ENCODE measurements at regions not wholly inside any gene's neighbourhood (a gene's known extent, or its start where the extent isn't known, plus 50 kb on each side); places are given as distances from the start of the nearest gene placed in this dataset.
A peak's percentile ranks its signal among the peaks of the same experiment; 100 is the strongest.

DNA sequence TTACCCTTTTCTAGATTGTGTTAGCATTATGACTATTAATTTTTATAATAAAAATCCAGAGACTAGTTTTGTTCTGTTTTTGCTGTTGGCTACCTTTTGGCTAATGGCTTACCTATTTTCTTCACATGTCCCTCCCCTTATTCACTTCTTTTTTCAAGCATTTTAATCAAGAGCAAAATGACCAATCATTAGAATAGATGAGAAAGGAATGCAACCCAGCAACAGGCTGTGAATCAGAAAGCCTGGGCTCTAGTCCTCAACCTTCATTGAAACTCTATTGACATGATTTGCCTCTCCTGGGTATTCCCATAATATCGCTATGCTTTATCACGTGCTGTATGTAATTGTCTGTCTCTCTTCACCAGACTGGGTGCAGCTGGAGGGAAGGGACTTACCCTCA is 370.1 kb downstream of the IRS1 start:
- H3K9me3 Mint-ChIP-seq = no peaks in the 10 kb centered on the region
- DNase-seq = no peak
- H3K4me1 Mint-ChIP-seq = peaks cover 2 to 7% (median 5%) of the 10 kb centered on the region in 3 donors
- H3K27ac Mint-ChIP-seq = no peak overlapping the region
- ATAC-seq (ENCODE audit: low read depth in 2 of 2) = no peak
- H3K27me3 Mint-ChIP-seq = peaks cover 5 to 25% (median 22%) of the 10 kb centered on the region in 3 donors
- H3K4me3 Mint-ChIP-seq = no peak overlapping the region
- H3K36me3 Mint-ChIP-seq = no peaks in the 10 kb centered on the region

DNA sequence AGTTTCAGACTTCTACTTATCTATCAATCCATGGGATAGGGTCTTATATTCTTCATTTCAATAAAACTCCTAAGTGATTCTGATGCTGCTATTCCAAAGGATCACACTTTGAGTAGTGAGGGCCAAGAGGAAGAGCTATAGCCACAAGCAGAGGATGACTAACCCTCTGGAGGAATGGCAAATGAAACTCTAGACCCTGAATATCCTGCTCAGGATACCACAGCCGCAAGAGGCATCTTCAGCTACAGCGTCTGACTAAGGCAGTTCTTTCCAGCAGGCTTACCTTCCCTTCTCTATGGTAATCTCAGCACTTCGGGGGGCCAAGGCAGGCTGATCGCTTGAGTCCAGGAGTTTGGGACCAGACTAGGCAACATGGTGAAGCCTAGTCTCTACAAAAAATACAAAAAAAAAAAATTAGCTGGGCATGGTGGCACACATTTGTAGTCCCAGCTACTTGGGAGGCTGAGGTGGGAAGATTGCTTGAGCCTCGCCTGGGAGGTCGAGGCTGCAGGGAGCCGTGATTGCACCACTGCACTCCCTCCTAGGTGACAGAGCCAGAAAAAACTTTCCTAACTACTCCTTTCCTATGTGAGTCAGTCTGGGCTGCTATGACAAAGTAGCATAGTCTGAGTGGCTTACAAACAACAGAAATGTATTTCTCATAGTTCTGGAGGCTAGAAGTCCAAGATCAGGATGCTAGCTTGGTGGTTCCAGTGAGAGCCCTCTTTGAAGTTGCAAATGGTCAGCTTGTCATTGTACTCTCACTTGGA is 371.9 kb downstream of the IRS1 start:
- Mint-ChIP-seq H3K27me3 (peaks cover 5 to 26% (median 18%) of the 10 kb centered on the region in 3 donors), H3K4me1 (peaks cover 14 to 19% (median 16%) of the 10 kb centered on the region in 3 donors), H3K36me3 (no peaks in the 10 kb centered on the region), H3K27ac (no peak overlapping the region), H3K9me3 (no peaks in the 10 kb centered on the region), H3K4me3 (no peak overlapping the region)
- DNase-seq (no peak), ATAC-seq (ENCODE audit: low read depth in 2 of 2) (no peak)

DNA sequence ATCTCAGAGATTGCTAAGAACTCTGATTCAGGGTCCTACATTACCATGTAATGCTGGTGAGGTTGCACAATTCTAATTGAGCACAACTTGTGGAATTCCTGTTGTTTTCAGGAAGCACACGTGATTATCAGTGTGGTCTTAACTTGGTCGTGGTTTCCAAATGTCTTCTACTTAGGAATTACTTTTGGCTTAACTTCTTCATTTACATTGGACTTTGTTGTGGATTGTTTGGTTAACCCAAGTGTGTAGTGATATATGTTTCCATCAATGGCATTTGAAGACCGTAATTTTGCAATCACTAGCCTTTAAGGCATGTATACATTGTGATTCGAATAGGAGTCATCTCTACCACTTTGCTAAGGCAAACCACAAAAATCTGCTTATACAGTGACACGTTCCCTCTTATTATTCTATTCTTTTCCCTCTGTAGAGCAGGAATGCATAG is 373.3 kb downstream of the IRS1 start:
- ATAC-seq (ENCODE audit: low read depth in 2 of 2) (no peak), DNase-seq (no peak)
- H3K9me3 Mint-ChIP-seq = no peaks in the 10 kb centered on the region
- no peak overlapping the region for H3K4me3 Mint-ChIP-seq
- H3K36me3 Mint-ChIP-seq = no peaks in the 10 kb centered on the region
- peaks cover 14 to 19% (median 16%) of the 10 kb centered on the region in 3 donors for H3K4me1 Mint-ChIP-seq
- no peak overlapping the region for H3K27ac Mint-ChIP-seq
- H3K27me3 Mint-ChIP-seq = peaks cover 5 to 21% (median 12%) of the 10 kb centered on the region in 3 donors

DNA sequence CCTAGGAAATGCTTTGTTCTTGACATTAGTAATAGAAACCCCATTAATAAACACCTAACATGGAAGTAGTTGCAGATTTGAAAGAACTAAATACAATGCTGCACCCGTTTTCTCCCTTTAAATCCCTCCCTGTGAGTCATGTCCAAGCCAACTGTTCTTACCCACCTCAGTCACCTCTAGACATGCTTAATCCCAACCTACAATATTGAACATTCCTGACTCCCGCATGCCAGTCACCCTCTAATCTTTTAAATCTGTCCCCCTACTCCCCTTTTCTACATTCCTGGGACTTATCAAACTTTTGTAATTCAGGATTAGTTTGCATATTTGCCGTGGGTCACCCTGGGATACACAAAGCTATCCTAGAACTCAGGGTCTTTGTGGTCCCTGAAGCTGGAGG is 374.6 kb downstream of the IRS1 start:
- peaks cover 14 to 19% (median 16%) of the 10 kb centered on the region in 3 donors for H3K4me1 Mint-ChIP-seq
- peak overlapping the region in 2 of 6 donors; percentile 49 to 85 for H3K27ac Mint-ChIP-seq
- no peaks in the 10 kb centered on the region for H3K9me3 Mint-ChIP-seq
- DNase-seq (no peak), ATAC-seq (ENCODE audit: low read depth in 2 of 2) (no peak)
- H3K27me3 Mint-ChIP-seq = peaks cover 0 to 14% (median 4%) of the 10 kb centered on the region in 3 donors
- peak overlapping the region in 1 of 8 donors; percentile 19 for H3K4me3 Mint-ChIP-seq
- H3K36me3 Mint-ChIP-seq = no peaks in the 10 kb centered on the region

DNA sequence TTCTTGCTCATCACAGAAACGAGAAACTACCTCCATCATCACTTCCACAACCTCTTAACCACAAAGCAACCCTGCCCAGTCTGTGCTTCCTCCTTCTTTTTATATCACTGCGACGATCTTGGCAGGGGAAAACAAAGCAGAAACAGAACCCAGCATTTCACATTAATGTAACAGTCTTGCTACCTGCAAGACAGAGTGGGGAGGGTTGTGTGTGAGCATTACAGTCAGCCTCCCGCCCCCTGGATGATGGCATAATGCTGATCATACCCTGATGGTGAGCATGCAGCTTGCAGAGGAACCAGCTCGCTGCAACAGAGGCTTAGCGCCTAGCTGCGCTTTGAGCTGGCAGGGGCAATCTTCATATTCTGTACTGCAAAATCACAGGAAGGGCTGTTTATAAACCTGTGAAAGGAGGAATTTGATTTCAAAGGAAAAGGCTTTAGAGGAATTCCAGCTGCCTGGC is 376.1 kb downstream of the IRS1 start:
- Mint-ChIP-seq H3K27ac (peak overlapping the region; percentile 0 to 85 (median 28)), H3K36me3 (no peaks in the 10 kb centered on the region), H3K4me1 (peaks cover 14 to 19% (median 16%) of the 10 kb centered on the region in 3 donors), H3K4me3 (peak overlapping the region; percentile 4 to 85 (median 60)), H3K27me3 (peaks cover 0 to 10% (median 0%) of the 10 kb centered on the region in 3 donors), H3K9me3 (no peaks in the 10 kb centered on the region)
- DNase-seq (peak; percentile 37), ATAC-seq (ENCODE audit: low read depth in 2 of 2) (peak; percentile 93)

DNA sequence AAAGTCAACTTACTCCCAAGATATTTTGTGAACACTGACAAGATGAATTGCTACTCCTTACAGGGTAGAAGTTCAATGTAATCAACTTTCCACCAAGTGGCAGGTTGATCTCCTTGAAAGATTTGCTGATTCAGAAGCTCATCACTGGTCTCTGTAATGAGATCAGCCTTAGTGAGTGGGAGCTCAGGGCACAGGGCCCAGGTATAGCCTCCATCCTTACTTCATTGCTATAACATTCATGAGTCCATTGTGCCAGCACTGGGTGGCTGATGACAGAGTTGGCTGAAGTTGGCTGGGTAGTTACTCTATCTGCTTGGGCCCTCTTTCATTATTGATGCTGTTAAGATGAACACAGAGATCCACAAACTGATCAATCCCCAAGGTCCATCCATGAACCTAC is 379.0 kb downstream of the IRS1 start:
- Mint-ChIP-seq H3K9me3 (no peaks in the 10 kb centered on the region), H3K27me3 (peaks cover 0 to 10% (median 0%) of the 10 kb centered on the region in 3 donors), H3K4me1 (peaks cover 14 to 19% (median 16%) of the 10 kb centered on the region in 3 donors), H3K4me3 (peak overlapping the region in 1 of 8 donors; percentile 20), H3K36me3 (no peaks in the 10 kb centered on the region), H3K27ac (peak overlapping the region in 2 of 6 donors; percentile 21 to 34)
- ATAC-seq (ENCODE audit: low read depth in 2 of 2) (no peak), DNase-seq (no peak)

DNA sequence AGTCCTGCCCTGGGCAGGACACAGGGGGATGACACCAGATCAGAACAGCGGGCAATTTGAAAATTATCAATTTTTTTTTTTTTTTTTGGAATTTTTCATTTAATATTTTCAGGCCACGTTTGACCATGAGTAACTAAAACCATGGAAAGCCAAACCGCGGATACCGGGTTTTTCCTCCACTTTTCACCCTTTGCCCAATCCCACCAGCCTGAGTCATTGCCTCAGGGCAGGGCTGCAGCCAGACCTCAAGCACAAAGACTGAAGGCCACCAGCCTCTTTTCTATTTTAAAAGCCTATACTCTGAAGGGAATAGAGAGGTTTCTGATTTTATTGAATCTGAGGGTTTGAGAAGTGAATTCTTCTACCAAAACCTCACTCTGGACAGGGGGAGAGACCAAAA is 381.1 kb downstream of the IRS1 start:
- H3K4me3 Mint-ChIP-seq = no peak overlapping the region
- H3K27me3 Mint-ChIP-seq = peaks cover 0 to 8% (median 4%) of the 10 kb centered on the region in 3 donors
- no peak overlapping the region for H3K27ac Mint-ChIP-seq
- H3K36me3 Mint-ChIP-seq = no peaks in the 10 kb centered on the region
- no peaks in the 10 kb centered on the region for H3K9me3 Mint-ChIP-seq
- ATAC-seq (ENCODE audit: low read depth in 2 of 2) (no peak), DNase-seq (no peak)
- H3K4me1 Mint-ChIP-seq = peaks cover 4 to 7% (median 5%) of the 10 kb centered on the region in 3 donors

DNA sequence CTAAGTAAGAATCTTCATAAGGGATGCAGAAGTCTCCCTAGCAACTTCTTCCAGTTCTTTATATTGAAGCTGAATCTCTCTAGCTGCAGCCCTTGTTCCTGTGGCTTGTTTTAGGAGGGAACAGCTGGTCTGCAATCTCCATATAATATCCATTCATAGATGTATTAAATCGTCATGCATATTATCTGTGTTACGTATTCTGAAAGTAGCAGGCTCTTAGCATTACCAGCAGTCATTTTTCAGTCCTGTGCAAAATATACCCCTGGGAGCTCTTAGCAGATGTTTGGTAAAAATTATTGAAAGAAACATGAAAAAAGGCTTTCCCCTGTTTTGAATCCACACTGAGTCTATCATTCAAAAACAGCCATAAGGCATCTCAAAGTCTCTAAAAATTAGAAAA is 385.3 kb downstream of the IRS1 start:
- H3K4me1 Mint-ChIP-seq = no peaks in the 10 kb centered on the region
- no peak overlapping the region for H3K4me3 Mint-ChIP-seq
- H3K27me3 Mint-ChIP-seq = peaks cover 8 to 14% (median 8%) of the 10 kb centered on the region in 3 donors
- ATAC-seq (ENCODE audit: low read depth in 2 of 2) (no peak), DNase-seq (no peak)
- H3K9me3 Mint-ChIP-seq = no peaks in the 10 kb centered on the region
- no peaks in the 10 kb centered on the region for H3K36me3 Mint-ChIP-seq
- H3K27ac Mint-ChIP-seq = no peak overlapping the region

DNA sequence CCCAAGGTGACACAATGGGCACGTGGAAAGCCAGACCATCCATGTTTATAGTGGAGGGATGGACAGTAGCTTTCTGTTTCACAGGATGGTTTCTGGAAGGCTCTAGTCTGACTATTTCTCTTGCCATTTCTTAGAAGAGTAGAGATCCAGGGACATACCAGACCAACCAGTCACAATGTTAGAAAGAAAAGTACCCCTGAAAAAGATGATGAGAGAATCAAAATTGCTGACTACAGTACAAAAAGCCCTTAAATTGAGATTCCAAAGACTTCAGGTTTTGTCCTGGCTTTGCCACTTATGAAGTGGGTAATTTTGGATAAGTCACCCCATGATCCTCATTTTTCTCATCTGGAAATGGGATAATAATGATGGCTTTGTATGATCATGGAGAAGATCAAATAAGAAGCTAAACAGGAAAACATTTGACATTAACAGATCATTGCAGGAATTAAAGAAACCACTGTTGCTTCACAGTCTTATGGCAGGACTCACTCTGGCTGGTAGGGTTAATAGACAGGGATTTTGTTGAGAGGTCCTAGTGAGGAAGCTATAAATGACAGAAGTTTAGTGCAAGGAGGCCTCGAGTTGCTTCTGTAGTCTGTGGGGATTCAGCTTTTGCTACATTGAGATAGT is 386.0 kb downstream of the IRS1 start:
- DNase-seq (no peak), ATAC-seq (ENCODE audit: low read depth in 2 of 2) (no peak)
- Mint-ChIP-seq H3K4me1 (no peaks in the 10 kb centered on the region), H3K9me3 (no peaks in the 10 kb centered on the region), H3K27ac (no peak overlapping the region), H3K4me3 (no peak overlapping the region), H3K27me3 (peaks cover 15% of the 10 kb centered on the region in 3 donors), H3K36me3 (no peaks in the 10 kb centered on the region)

DNA sequence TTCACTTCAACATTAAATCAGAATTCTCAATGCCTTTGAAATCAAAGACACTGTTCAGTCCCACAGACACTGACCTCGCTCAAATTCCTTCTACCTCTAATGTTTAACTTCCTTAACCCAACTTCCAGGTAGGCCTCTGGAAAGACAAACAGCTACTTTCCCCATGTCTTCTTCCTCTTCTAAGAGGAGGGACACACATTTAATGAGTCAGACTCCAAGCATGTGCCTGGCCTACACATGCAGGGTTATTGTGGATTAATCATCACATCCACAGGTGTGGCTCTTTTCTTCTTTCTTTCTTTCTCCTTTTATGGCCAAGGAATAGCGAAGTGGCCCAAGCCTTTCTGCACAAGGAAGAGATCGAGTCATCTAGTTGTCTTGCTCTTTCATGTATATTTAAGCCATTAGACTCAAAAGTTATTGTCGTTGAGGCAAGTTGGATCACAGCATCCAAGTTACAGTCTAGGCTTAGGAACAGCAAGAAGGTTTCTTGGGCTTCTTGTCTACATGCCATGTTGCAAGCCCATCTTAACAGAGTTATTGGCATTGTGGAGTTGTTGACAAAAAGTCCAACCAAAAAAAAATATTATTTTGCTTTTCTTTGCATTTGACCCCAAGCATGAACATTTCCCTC is 387.8 kb downstream of the IRS1 start:
- Mint-ChIP-seq H3K4me3 (no peak overlapping the region), H3K4me1 (peaks cover 0 to 2% (median 0%) of the 10 kb centered on the region in 3 donors), H3K27me3 (peaks cover 15 to 16% (median 15%) of the 10 kb centered on the region in 3 donors), H3K27ac (no peak overlapping the region), H3K9me3 (no peaks in the 10 kb centered on the region), H3K36me3 (no peaks in the 10 kb centered on the region)
- ATAC-seq (ENCODE audit: low read depth in 2 of 2) (no peak), DNase-seq (no peak)

DNA sequence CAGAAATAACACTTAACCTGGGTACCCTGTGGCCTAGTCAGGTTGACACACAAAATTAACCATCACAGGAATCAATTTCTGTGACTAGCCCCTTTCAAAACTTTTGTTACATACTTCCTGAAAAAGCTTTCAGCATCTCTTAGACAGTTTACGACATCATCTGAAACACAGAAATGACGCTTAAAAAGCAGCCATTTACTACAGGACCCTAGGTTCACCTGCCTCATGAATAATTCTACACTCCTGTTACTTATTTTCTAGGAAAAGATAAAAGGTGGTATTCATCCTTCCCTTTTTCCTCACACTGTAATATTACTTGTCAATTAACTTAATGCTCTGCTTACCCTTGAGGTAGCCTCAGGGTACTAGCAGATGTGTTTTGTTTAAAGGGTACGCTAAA is 388.4 kb downstream of the IRS1 start:
- peaks cover 0 to 5% (median 3%) of the 10 kb centered on the region in 3 donors for H3K4me1 Mint-ChIP-seq
- no peaks in the 10 kb centered on the region for H3K9me3 Mint-ChIP-seq
- DNase-seq (no peak), ATAC-seq (ENCODE audit: low read depth in 2 of 2) (no peak)
- H3K36me3 Mint-ChIP-seq = no peaks in the 10 kb centered on the region
- no peak overlapping the region for H3K4me3 Mint-ChIP-seq
- no peak overlapping the region for H3K27ac Mint-ChIP-seq
- peaks cover 15 to 16% (median 15%) of the 10 kb centered on the region in 3 donors for H3K27me3 Mint-ChIP-seq

DNA sequence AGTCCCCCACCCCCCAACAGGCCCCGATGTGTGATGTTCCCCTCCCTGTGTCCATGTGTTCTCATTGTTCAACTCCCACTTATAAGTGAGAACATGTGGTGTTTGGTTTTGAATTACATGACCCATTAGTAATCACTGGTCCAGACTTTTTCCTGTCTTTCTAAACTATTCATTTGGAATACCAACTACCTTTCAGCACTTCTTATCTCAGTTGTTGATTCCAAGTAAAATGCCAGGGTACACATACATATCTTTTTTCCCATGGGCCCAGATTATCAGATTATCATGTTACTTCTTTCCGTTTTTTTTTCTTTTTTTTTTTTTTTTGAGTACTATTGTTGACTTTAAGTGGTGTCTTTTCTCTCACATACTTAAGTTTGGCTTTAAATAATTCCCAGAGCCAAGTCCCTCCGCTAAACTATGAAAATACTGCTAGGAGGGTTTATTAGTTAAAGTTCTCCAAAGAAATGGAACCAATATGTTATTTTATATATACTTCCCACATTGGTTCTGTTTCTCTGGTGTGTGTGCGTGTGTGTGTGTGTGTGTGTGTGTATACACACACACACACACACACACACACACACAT is 389.3 kb downstream of the IRS1 start:
- no peak for ATAC-seq (ENCODE audit: low read depth in 2 of 2)
- no peak for DNase-seq
- Mint-ChIP-seq H3K27me3 (peaks cover 15 to 16% (median 15%) of the 10 kb centered on the region in 3 donors), H3K4me1 (peaks cover 0 to 5% (median 3%) of the 10 kb centered on the region in 3 donors), H3K9me3 (no peaks in the 10 kb centered on the region), H3K27ac (no peak overlapping the region), H3K4me3 (no peak overlapping the region), H3K36me3 (no peaks in the 10 kb centered on the region)

DNA sequence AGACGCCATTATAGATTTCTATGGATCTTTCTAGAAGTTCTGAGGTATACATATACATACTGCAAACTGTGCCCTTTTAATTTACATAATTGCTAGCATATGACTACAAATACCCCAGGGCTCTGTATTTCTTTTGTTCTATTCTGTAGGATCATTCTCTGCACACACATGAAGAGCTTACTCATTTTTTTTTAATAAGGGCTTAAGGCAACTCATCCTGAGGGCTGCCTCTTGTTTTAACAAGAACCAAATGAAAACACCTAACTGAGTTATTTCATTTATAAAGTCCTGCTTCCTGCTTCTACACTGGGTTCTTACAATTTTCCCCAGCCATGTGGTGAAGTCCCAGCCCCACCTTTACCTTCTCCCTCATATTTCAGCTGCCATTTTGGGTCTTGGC is 390.5 kb downstream of the IRS1 start:
- H3K27me3 Mint-ChIP-seq = peaks cover 8 to 15% (median 15%) of the 10 kb centered on the region in 3 donors
- H3K4me3 Mint-ChIP-seq = no peak overlapping the region
- DNase-seq (no peak), ATAC-seq (ENCODE audit: low read depth in 2 of 2) (no peak)
- peaks cover 0 to 5% (median 3%) of the 10 kb centered on the region in 3 donors for H3K4me1 Mint-ChIP-seq
- no peaks in the 10 kb centered on the region for H3K36me3 Mint-ChIP-seq
- no peak overlapping the region for H3K27ac Mint-ChIP-seq
- H3K9me3 Mint-ChIP-seq = no peaks in the 10 kb centered on the region

Measured in naive B cell (primary cell).